SK-N-SH (cell line): ENCODE measurements at regions not wholly inside any gene's neighbourhood (a gene's known extent, or its start where the extent isn't known, plus 50 kb on each side); places are given as distances from the start of the nearest gene placed in this dataset.
A peak's percentile ranks its signal among the peaks of the same experiment; 100 is the strongest.

Source experiments
- EZH2phosphoT487 ChIP-seq: fragments of 200-600 bp; sonication (generic); IDR thresholded peaks from 2 replicates; pipeline ENCODE4 v1.6.1; 2017; ENCODE audit warnings: low read depth, mixed run types, mild to moderate bottlenecking, antibody characterized with exemption, moderate library complexity, borderline replicate concordance
- FOSL2 ChIP-seq: IDR thresholded peaks from 2 replicates; pipeline ENCODE4 v1.4.0; 2012; ENCODE audit warnings: low read depth, mild to moderate bottlenecking, moderate library complexity, borderline replicate concordance
- FOXJ3 ChIP-seq: sonication (generic); formaldehyde crosslinking; IDR thresholded peaks from 2 replicates; pipeline ENCODE4 v1.5.1; 2020; ENCODE audit warnings: mild to moderate bottlenecking, missing genetic modification reagents
- GABPA ChIP-seq: IDR thresholded peaks from 2 replicates; pipeline ENCODE4 v1.4.0; 2012; ENCODE audit warnings: low read depth, mild to moderate bottlenecking
- GATA2 ChIP-seq: sonication (generic); formaldehyde crosslinking; IDR thresholded peaks from 2 replicates; pipeline ENCODE4 v1.5.0; 2020; ENCODE audit warnings: mild to moderate bottlenecking, missing genetic modification reagents
- MAX ChIP-seq: IDR thresholded peaks from 2 replicates; pipeline ENCODE4 v1.4.0; 2012; ENCODE audit warnings: low read depth
- MEF2A ChIP-seq: IDR thresholded peaks from 2 replicates; pipeline ENCODE4 v1.4.0; 2012; ENCODE audit warnings: low read depth, borderline replicate concordance
- MXI1 ChIP-seq: IDR thresholded peaks from 2 replicates; pipeline ENCODE4 v1.6.1; 2012; ENCODE audit warnings: mild to moderate bottlenecking, low read depth, low read length, improper control_type of control experiment
- NRF1 ChIP-seq: IDR thresholded peaks from 2 replicates; pipeline ENCODE4 v1.6.1; 2012; ENCODE audit warnings: low read depth, mild to moderate bottlenecking, low read length
- RCOR1 ChIP-seq: fragments of 150-350 bp; IDR thresholded peaks from 2 replicates; pipeline ENCODE4 v1.6.1; 2017; ENCODE audit warnings: antibody characterized with exemption, low read length
- REST ChIP-seq: IDR thresholded peaks from 2 replicates; pipeline ENCODE4 v1.6.1; 2012; ENCODE audit warnings: mild to moderate bottlenecking, low read depth, low read length, moderate library complexity
- RFX5 ChIP-seq: IDR thresholded peaks from 2 replicates; pipeline ENCODE4 v1.6.1; 2012; ENCODE audit warnings: mild to moderate bottlenecking, improper control_type of control experiment, low read length
- RXRA ChIP-seq: IDR thresholded peaks from 2 replicates; pipeline ENCODE4 v1.4.0; 2012; ENCODE audit warnings: low read depth, mild to moderate bottlenecking, borderline replicate concordance
- SMC3 ChIP-seq: IDR thresholded peaks from 2 replicates; pipeline ENCODE4 v1.6.1; 2012; ENCODE audit warnings: low read depth, low read length, improper control_type of control experiment
- TAF1 ChIP-seq: IDR thresholded peaks from 2 replicates; pipeline ENCODE4 v1.6.1; 2012; ENCODE audit warnings: low read depth, mild to moderate bottlenecking, low read length, moderate library complexity, borderline replicate concordance
- TCF12 ChIP-seq: IDR thresholded peaks from 2 replicates; pipeline ENCODE4 v1.4.0; 2012
- TEAD4 ChIP-seq: IDR thresholded peaks from 2 replicates; pipeline ENCODE4 v1.4.0; 2012; ENCODE audit warnings: mild to moderate bottlenecking, borderline replicate concordance; ENCODE audit not compliant: insufficient read depth
- USF1 ChIP-seq: IDR thresholded peaks from 2 replicates; pipeline ENCODE4 v1.4.0; 2012; ENCODE audit warnings: low read depth, borderline replicate concordance
- USF2 ChIP-seq: fragments of 150-350 bp; IDR thresholded peaks from 2 replicates; pipeline ENCODE4 v1.6.1; 2017; ENCODE audit warnings: antibody characterized with exemption, low read length, low read depth, borderline replicate concordance
- YY1 ChIP-seq: IDR thresholded peaks from 2 replicates; pipeline ENCODE4 v1.4.0; 2012; ENCODE audit warnings: low read depth, mild to moderate bottlenecking

- TF ChIP-seq REST = no peak
- TF ChIP-seq RXRA = peak; percentile 83; the same call in 1 of the 2 replicates
- no peak for TF ChIP-seq FOXJ3 (CRISPR knock-in tag)
- TF ChIP-seq GATA2 = no peak
- no peak for TF ChIP-seq USF1
- no peak for TF ChIP-seq USF2
- TF ChIP-seq RCOR1 = no peak
- no peak for TF ChIP-seq SMC3
- TF ChIP-seq MXI1 = no peak
- TF ChIP-seq TCF12 = peak; percentile 61
- TF ChIP-seq MAX = no peak
- no peak for TF ChIP-seq FOSL2
- no peak for TF ChIP-seq NRF1
- TF ChIP-seq YY1 = no peak
- no peak for TF ChIP-seq RFX5
- TF ChIP-seq EZH2phosphoT487 = no peak
- peak; percentile 45; the same call in 1 of the 2 replicates for TF ChIP-seq TEAD4
- no peak for TF ChIP-seq MEF2A
- no peak for TF ChIP-seq TAF1
- TF ChIP-seq GABPA = no peak
These were observed 91.2 kb upstream of the ADTRP start (continued) for GRCh38 chr6:11869672-11870340.
